ENCODE measurements at regions not wholly inside any gene's neighbourhood (a gene's known extent, or its start where the extent isn't known, plus 50 kb on each side); places are given as distances from the start of the nearest gene placed in this dataset.
A peak's percentile ranks its signal among the peaks of the same experiment; 100 is the strongest.

- no peak for DNase-seq
These were observed 191.8 kb downstream of the MELK start for GRCh38 chr9:36764364-36765076.

- peak; percentile 31 for DNase-seq
These were observed 192.3 kb downstream of the MELK start for GRCh38 chr9:36765077-36765390.

DNA sequence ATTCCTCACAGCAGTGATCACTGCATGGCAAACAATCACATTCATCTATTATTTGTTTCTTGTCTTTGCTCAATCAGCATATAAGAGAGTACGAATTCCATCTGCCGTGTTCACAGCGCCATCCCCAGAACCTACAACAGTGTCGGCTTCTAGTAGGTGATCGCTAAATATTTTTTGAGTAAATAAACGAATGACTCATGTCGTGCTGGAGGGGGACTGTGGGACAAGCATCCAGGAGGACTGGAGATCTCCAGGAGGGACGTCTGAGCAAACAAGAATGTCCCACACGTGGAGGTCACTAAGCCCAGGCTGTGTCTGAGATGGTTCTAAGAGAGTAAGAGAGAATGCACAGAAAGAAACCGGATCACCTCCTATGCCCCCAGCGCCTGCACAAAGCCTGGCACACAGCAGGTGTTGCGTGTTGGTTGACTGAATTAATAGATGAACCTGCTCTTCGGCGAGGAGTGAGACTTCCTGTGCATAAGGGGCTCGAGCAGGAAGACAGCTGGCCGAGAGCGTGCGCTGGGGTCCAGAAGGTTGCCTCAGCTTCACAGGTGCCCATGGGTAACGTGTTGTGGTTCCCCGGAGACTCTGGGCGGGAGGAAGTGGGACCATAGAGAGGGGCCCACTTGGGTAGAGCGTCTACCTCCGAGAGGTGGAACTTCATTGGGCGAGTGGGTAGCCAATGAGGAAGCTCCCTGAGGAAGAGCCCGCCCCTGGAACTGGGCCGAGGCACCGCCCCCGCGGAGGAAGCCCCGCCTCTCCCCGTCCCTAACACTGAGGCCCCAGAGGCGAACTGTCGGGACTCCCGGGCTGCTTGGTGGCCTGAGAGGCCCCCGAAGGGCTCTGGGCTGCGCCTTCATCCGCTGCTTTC is 193.0 kb downstream of the MELK start:
- DNase-seq = peak; percentile 92

DNA sequence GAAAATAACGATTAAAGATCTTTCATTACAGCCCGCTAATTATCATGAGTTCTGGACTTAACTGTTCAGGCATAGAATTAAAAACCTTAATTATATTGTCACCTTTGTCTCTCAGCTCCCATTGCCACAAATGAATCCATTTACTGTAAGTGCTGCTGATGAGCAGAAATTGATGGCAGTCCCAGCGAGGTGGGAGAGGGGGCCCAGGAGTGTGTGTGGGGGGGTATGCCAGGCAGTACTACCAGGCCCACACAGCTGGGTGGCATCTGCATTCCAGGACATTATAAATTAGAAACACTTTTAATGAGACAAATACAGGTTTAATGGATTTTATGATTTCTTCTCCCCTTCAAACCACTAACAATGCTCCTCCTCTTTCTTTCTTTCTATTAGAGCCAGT is 196.0 kb downstream of the MELK start:
- DNase-seq = no peak

- no peak for DNase-seq
These were observed 197.3 kb downstream of the MELK start for GRCh38 chr9:36770025-36770424.

- DNase-seq = peak; percentile 12
These were observed 200.0 kb downstream of the MELK start for GRCh38 chr9:36772449-36773403.

GRCh38 chr9:36778682-36779081 is 206.0 kb downstream of the MELK start:
- peak; percentile 22 for DNase-seq

- no peak for DNase-seq
These were observed 206.9 kb downstream of the MELK start for GRCh38 chr9:36779582-36779981.

DNA sequence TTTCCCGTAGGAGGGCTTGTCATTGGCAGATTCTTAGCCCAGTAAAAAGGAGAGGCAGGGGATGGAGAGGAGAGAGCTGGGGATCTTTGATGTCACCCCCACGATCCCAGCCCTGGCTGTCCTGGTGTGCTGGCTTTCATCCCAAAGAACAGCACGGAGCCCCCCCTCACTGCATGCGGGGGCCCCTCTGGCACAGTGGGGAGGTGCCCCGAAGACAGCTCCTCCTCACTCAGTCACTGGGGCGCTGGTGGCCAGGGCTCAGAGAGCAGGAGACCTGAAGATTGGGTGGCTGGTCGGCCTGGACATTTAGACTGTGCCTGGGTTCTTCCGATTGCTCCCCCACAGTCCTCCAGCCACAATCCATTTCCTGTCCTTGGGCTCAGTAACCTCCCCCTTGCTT is 207.5 kb downstream of the MELK start:
- DNase-seq = no peak

DNA sequence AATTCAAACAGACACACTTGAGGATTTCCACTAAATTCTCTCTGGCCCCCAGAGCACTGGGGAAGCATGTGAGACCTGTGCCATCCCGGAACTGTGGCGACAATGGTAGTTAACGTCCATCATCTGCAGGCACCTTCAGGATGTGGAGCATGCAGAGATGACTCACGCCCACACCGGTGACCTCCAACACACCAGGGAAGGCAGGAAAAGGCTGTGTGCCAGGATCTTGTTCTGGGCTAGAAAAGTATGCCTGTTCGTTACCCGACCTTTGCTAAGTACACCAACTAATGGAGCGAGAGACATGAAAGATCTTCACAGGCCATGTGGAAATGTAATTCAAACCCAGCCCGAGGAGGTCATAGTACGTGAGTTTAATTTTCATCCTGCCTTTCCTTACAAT is 208.8 kb downstream of the MELK start:
- no peak for DNase-seq

Data from NCI-H82 (cell line).